Muscle of arm (tissue), 1 donor: ENCODE measurements at regions not wholly inside any gene's neighbourhood (a gene's known extent, or its start where the extent isn't known, plus 50 kb on each side); places are given as distances from the start of the nearest gene placed in this dataset.

ENCODE experiments used
- DNase-seq: peaks from one replicate; pipeline ENCODE4 v3.0.0-alpha.2; 2013

DNA sequence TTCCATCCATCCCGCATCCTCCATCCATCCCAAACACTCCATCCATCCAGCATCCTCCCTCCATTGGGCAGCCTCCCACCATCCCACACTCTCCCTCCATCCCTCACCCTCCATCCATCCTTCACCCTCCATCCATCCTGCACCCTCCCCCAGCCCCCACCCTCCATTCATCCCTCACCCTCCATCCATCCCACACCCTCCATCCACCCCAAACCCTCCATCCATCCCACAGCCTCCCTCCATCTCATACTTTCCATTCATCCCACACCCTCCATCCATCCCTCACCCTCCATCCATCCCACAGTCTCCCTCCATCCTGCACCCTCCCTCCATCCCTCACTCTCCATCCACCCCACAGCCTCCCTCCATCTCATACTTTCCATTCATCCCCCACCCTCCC is 60.4 kb downstream of the FOXI2 start:
- no peak for DNase-seq

DNA sequence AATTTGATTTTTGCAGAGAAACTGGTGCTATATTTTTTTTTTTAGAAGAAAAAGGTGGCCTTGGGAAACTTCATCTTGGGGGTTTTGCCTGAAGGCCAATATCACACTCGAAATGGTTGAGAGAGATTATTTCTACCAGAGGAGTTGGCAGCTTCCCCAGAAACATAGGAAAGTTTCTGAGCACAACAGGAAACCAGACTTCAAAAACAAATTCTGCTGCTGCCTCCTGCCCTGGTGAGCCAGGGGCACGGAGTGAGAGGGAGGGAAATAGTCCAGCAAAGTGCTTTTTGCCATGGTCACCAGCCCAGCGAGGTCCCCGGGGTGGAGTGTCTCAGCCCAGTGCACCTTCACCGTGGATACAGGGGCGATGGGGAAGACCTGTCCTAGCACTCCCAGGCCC is 61.1 kb downstream of the FOXI2 start:
- DNase-seq = peak; percentile 3

DNA sequence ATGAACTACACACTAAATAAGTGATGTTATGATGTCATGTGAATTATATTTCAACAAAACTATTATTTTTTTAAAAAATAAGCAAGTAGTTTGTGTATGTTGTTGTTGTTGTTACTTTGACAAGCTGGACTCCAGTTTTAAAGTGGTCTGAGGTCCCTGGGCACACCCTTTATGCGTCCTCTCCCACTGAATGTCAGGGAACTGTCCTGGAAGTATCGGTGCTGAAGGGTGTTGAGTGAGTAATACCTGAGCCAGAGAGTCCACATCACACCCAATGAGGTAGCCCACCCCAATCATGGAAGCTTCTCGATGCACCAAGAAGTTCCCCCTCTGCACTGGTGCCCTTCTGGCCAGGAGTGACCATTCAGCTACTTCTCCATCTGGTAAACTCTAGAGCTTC is 64.3 kb downstream of the FOXI2 start:
- DNase-seq = no peak

DNA sequence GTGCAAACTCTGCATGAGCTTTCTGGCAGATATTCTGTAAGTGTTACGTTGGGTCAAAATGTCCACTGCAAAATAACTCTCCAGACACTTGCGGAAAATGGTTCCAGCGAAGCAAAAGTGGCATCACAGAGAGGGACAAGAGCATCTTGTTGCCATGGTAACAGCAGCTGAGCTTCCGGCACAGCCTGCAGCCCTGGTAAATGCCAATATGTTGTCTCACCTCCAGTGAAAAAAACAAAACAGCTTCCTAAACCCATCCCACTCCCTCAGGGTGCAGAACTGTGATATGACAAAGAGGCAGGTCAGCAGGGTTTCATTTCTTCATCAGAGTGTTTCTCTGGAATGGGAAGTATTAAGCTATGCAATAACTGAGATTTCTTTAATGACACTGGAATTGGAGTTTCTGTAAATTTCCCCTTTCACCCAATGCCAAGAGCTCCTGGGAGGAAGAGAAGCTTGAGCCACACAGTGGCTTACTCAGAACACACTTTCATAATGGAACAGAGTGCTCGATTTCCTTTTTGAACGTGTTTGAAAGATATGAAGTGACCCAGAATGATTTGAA is 65.6 kb downstream of the FOXI2 start:
- DNase-seq = no peak

DNA sequence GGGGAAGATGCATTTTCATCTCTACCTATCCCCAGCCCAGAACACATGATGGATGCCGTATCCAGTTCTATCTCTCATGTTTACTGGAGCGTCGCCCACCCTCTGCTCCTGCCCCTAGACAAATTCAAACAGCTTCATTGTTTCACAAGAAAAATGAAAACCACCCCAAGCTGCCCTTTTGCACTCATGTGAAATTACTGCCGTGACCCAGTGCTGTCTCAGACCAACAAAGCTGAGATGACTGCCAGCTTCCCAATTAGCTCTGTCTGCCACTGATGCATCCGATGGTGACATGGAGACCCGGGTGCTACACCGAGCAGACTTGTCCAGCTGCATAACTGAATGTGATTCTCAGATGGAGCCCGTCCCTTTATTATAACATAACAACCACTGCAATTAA is 67.7 kb downstream of the FOXI2 start:
- no peak for DNase-seq

DNA sequence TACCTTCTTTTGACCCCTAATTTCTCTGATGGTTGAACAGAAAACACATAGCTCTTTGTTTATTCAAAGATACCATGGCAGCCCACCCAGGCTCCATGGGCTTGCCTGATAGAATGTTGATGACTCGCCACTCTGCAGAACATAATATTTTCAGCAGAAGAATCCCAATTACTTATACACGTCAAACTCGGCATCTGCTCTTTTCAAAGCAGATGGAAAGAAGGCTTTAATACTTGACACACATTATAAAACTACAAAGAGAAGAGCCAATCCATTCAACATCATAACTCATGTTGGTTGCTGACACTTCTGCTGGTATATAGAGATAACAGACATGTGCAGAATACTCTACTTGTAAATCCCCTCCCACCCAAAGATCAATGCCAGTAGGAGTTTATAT is 69.0 kb downstream of the FOXI2 start:
- no peak for DNase-seq

DNA sequence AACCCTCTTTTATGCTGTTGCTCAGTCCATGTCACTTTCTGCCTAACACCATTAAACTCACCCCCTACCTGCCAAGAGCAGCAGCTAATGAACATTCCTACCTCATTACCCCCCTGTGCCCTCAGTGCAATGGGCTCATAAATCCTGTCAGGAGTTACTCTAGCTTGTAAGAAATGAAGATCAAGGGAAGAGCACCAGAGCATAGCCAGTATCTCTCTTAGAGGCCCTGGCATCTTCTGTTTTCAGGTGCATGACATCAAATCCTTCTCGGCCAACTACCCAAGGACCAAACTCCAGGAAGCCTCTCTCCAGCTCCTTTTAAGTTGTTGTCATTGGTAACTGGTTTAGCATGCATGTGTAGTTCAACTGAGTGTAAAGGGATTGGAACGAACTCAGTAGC is 75.1 kb downstream of the FOXI2 start:
- DNase-seq = no peak

DNA sequence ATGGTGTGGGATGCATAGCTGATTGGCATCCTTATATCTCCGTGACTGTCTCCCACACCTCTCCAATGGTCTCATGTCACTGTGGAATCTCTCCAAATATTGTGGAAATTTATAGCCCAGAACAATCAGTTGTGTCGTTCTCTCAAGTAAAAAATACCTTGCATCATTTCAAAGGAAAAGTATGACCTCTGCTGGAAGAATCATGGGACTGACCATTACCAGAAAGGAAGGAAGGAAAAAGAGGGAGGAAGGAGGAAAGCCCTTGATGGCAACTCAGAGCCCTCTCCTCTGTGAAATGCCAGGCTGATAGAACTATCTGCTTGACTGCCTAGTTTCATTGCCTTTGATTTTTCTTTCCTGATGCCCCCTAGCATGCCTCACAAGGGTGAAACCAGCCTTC is 76.3 kb downstream of the FOXI2 start:
- DNase-seq = peak; percentile 7

DNA sequence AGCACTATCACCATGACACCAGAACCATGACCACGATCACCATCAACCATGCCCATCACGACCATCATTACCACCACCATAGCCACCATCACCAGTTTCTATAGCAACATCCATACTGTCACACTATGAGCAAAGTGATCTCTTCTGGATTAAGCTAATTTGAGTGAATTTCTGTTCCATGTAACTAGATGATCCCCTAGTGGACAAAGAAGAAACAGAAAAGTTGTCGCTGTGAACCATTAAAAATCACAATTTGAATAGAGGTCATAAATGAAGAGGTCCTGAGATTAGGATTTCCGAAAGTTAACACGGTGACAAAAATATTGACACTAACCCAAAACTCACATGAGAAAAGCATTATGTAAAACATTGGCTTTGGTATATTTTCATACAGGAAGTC is 77.6 kb downstream of the CLRN3 start:
- DNase-seq = no peak

DNA sequence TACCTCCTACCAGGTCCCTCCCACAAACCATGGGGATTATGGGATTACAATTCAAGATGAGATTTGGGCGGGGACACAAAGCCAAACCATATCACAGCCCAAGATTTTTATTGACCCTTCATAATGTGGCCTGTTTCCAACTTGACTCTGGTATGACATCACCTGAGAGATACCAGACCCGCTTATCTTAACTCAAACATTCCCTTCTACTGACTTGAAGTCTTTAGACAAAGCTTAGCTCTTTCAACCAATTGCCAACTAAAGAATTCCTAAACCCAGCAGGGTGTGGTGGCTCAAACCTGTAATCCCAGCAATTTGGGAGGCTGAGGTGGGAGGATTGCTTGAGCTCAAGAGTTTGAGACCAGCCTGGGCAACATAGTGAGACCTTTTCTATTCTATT is 67.9 kb downstream of the CLRN3 start:
- no peak for DNase-seq

DNA sequence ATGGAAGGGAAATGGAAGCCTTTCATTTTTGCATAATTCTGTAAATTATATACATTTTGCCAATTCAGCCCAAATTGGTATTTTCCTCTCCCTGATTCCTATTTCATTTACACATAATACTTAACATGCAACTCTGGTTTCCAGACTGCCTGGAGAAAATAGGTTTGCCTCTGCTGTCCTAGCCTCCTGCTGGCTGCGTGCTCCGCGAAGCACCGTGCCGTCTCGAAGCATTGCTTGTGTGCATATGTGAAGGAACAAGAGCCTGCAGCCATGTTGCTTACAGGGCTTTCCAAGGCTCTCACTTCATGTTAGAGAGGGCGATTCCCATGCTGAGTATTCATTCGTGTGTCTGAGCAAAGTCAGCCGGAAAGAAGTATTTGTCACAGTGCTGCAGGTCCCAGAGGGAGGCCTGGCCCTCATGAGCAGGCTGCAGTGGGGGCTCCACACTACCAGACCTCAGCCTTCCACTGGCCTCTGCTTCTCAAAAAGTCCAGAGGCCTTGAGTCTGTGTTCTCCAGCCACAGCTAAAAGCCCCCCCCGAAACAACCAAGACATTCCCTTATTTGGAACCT is 66.5 kb downstream of the CLRN3 start:
- DNase-seq = no peak

DNA sequence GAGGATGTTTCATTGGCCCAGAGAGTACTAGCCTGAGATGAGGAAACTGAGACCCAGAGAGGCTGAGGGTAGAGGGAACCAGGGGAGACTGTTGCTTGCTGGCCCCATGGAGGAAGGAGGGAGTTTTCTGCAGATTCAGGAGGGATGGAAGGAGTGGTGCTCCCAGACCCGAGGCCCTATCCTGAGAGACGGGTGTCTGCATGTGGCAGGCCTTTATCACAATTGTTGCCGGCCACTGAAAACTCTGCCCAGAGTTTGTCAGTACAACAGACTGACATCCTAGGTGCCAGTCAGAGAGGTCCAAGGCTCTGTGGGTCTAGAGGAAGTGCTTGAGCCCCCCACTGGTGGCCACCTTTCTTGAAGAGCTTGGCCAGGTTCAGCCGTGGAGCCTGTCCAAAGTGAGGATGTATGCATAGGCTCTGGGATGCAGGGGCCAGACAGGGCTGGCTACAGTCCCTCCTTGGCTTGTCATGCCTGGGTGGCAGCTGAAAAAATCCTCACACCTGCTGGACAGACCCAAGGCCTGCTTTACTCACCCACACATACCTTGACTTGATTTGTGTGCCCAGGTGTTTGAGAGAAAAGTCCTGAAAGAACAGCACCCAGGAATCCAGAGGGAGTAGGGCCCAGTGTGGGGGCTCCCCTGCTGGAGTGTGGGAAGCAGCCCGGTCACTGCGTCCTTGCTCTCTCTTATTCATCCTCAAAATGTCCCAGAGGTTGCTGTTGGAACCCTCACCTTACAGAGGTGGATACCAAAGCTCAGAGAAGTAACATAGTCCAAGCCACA is 65.2 kb downstream of the CLRN3 start:
- no peak for DNase-seq
